ENCODE measurements at regions not wholly inside any gene's neighbourhood (a gene's known extent, or its start where the extent isn't known, plus 50 kb on each side); places are given as distances from the start of the nearest gene placed in this dataset.

DNA sequence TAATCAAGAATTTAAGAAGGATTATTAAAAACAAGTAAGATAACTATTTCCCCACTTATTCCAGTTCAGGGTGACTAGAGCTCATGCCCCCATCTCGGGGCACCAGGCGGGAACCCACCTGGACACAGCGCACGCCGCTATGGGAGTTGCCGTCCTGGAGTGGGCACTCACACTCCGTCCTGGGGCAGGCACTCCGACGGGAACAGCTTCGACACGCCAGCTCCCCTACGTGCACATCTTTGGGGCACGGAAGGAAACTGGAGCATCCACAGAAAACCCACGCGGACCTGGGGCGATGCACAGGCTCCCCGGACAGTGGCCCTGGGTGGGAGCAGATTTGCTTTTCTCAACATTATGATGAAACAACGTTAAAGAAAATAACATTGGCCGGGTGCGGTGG lies 52.0 kb upstream of the GATA5 start:
- Histone ChIP-seq H3K9me3 (ENCODE audit: insufficient read depth, low read length) (no peaks in the 10 kb centered on the region), H3K27ac (ENCODE audit: low read length) (no peak overlapping the region), H4K20me1 (ENCODE audit: insufficient read depth, low read length) (no peaks in the 10 kb centered on the region), H3K9ac (ENCODE audit: low read length) (no peak overlapping the region), H2AFZ (ENCODE audit: low read depth, low read length) (no peak overlapping the region), H3K4me1 (ENCODE audit: low read length) (no peaks in the 10 kb centered on the region), H3K36me3 (replicated peaks; ENCODE audit: low read depth, low read length) (no peaks in the 10 kb centered on the region), H3K4me2 (ENCODE audit: low read length) (no peak overlapping the region), H3K4me3 (ENCODE audit: low read length) (no peak overlapping the region), H3K79me2 (ENCODE audit: low read length) (no peaks in the 10 kb centered on the region), H3K27me3 (ENCODE audit: low read depth, low read length) (peaks cover 11% of the 10 kb centered on the region)
- TF ChIP-seq, protein P1, sequence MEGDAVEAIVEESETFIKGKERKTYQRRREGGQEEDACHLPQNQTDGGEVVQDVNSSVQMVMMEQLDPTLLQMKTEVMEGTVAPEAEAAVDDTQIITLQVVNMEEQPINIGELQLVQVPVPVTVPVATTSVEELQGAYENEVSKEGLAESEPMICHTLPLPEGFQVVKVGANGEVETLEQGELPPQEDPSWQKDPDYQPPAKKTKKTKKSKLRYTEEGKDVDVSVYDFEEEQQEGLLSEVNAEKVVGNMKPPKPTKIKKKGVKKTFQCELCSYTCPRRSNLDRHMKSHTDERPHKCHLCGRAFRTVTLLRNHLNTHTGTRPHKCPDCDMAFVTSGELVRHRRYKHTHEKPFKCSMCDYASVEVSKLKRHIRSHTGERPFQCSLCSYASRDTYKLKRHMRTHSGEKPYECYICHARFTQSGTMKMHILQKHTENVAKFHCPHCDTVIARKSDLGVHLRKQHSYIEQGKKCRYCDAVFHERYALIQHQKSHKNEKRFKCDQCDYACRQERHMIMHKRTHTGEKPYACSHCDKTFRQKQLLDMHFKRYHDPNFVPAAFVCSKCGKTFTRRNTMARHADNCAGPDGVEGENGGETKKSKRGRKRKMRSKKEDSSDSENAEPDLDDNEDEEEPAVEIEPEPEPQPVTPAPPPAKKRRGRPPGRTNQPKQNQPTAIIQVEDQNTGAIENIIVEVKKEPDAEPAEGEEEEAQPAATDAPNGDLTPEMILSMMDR (IDR thresholded peaks at IDR 0.05; ENCODE audit: low read depth, low read length) = no peak
- TF ChIP-seq EZH2phosphoT487 (IDR thresholded peaks at IDR 0.05; ENCODE audit: low read depth) = no peak

DNA sequence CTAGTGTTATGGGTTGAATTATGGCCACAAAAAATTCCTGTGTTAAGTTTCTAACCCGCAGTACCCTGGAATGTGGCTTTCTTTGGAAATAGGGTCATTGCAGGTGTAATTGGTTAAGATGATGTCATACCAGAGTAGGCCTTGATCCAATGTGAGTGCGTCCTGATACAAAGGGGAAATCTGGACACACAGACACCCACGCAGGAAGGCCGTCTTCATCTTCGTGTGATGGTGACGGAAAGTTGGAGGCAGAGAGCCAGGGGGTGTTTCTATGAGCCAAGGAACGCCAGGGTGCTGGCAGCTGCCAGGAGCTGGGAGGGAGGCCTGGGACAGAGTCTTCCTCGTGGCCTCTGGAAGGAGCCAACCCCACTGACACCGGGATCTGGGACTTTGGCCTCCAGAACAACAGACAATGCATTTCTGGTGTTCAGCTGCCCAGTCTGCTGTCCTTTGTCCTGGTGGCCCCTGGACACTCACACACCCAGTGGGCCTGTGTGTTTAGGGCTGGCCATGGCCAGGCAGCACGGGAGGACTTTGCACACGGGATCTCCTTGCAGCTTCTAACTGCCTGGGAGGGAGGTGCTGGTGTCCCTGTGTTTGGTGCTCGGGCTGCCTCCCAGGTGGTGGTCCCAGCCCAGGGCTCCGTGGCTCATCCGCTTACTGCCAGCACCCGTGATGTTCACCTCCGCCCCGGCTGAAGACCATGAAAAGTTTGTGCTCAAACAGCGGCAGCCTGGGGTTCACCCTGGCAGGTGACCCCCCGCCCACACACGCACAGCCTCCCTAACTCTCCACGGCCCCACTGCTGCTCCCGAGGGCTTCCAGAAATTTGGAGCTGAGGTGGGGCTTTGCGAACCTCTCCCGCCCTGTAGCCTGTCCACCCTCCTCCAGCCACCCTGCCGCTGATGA lies 53.4 kb upstream of the GATA5 start:
- H3K27ac ChIP-seq (ENCODE audit: low read length) = no peak overlapping the region
- H3K36me3 ChIP-seq (replicated peaks; ENCODE audit: low read depth, low read length) = no peaks in the 10 kb centered on the region
- H3K9me3 ChIP-seq (ENCODE audit: insufficient read depth, low read length) = no peaks in the 10 kb centered on the region
- no peaks in the 10 kb centered on the region for H3K4me1 ChIP-seq (ENCODE audit: low read length)
- no peaks in the 10 kb centered on the region for H3K79me2 ChIP-seq (ENCODE audit: low read length)
- TF ChIP-seq, protein P1 (IDR thresholded peaks at IDR 0.05; ENCODE audit: low read depth, low read length) = no peak
- no peak for TF ChIP-seq EZH2phosphoT487 (IDR thresholded peaks at IDR 0.05; ENCODE audit: low read depth)
- no peaks in the 10 kb centered on the region for H4K20me1 ChIP-seq (ENCODE audit: insufficient read depth, low read length)
- H3K9ac ChIP-seq (ENCODE audit: low read length) = no peak overlapping the region
- no peak overlapping the region for H2AFZ ChIP-seq (ENCODE audit: low read depth, low read length)
- H3K27me3 ChIP-seq (ENCODE audit: low read depth, low read length) = peaks cover 10% of the 10 kb centered on the region
- H3K4me2 ChIP-seq (ENCODE audit: low read length) = no peak overlapping the region
- no peak overlapping the region for H3K4me3 ChIP-seq (ENCODE audit: low read length)

DNA sequence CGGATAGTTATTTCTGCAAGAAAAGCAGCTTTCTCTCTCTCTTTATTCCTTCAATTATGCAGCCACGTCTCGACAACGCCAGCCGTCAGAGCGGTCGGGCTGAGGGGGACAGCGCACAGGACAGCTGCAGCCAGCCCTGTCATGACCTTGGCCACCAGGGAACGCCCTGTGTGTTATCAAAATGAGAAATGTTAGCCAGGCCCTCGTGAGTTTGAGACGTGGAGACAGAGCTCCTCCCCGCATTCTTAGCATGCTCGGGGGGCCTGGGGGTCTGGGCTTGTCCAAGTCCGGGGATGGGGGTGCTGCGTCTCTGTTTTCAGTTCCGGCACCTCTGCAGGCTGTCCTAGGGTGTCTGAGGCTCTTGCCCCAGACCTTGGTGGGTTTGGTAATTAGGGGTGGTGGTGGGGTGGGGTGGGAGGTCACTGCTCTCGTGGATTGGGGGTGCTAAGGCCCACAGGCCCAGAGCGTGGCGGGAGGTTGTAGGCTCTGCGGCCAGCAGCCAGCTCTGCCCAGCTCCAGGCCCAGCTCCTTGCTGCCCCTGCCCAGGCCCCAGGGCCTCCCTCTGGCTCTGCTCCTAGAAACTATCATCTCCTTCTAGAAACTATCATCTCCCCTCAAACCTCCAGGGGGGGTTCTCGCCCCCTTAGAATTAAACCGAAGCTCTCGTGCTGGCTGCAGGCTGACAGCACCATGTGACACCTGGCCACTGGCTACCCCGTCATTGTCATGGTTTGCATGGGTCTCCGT lies 54.3 kb upstream of the GATA5 start:
- no peak overlapping the region for H3K27ac ChIP-seq (ENCODE audit: low read length)

More for the DNA sequence above, 54.3 kb upstream of the GATA5 start:
- Histone ChIP-seq H3K36me3 (replicated peaks; ENCODE audit: low read depth, low read length) (no peaks in the 10 kb centered on the region), H4K20me1 (ENCODE audit: insufficient read depth, low read length) (no peaks in the 10 kb centered on the region), H3K4me1 (ENCODE audit: low read length) (no peaks in the 10 kb centered on the region), H3K27me3 (ENCODE audit: low read depth, low read length) (peaks cover 9% of the 10 kb centered on the region), H3K4me3 (ENCODE audit: low read length) (no peak overlapping the region), H2AFZ (ENCODE audit: low read depth, low read length) (no peak overlapping the region), H3K9me3 (ENCODE audit: insufficient read depth, low read length) (no peaks in the 10 kb centered on the region), H3K79me2 (ENCODE audit: low read length) (no peaks in the 10 kb centered on the region), H3K9ac (ENCODE audit: low read length) (no peak overlapping the region), H3K4me2 (ENCODE audit: low read length) (no peak overlapping the region)
- TF ChIP-seq EZH2phosphoT487 (IDR thresholded peaks at IDR 0.05; ENCODE audit: low read depth) = no peak
- TF ChIP-seq, protein P1 (IDR thresholded peaks at IDR 0.05; ENCODE audit: low read depth, low read length) = no peak
